HCT116 (cell line): ENCODE measurements at regions not wholly inside any gene's neighbourhood (a gene's known extent, or its start where the extent isn't known, plus 50 kb on each side); places are given as distances from the start of the nearest gene placed in this dataset.

Experiments
- ATAC-seq: fragments of 200-7000 bp; cut with Tn5 transposase; 2 replicates; pipeline ENCODE4 v1.9.1; 2020; ENCODE audit warnings: mild to moderate bottlenecking, moderate library complexity
- BruUV-seq: library from RNA; stranded (reverse); fragments of 400-500 nt; replicated peaks from 2 replicates; lab custom pipeline; 2021; lab: Mats Ljungman, UMichigan
- CTCF ChIA-PET: fragments of 300-600 bp; sonication (Branson Sonifier 250); formaldehyde crosslinking; loops from one replicate; lab custom pipeline; 2021; ENCODE audit warnings: antibody characterized with exemption; lab: Charles Lee
- POLR2A ChIA-PET: fragments of 300-600, 350-600 bp; sonication (Branson Sonifier 250); formaldehyde crosslinking; loops from one replicate; lab custom pipeline; 2021; ENCODE audit warnings: antibody characterized with exemption; lab: Charles Lee
- RAD21 ChIA-PET, 2 experiments: fragments of 300-600 bp; sonication (Branson Sonifier 250); formaldehyde crosslinking; loops; one replicate each; lab custom pipeline; 2023; ENCODE audit warnings: low total read pairs in 2 of 2; ENCODE audit not compliant: uncharacterized antibody in 2 of 2, unreplicated experiment in 2 of 2, low non-redundant PET in 1 of 2; lab: Charles Lee
- DNase-seq: peaks from one replicate; pipeline ENCODE4 v3.0.0-alpha.2; 2010; ENCODE audit warnings: low read depth, low spot score
- H2AFZ ChIP-seq: fragments of 200-600 bp; shearing (Covaris generic), sonication (generic); 2 replicates; pipeline ENCODE4 v1.6.1; 2017; ENCODE audit warnings: low read depth, mixed run types, mixed read lengths, antibody characterized with exemption, low read length; ENCODE audit not compliant: poor library complexity, severe bottlenecking
- H3K27ac ChIP-seq: 2 replicates; pipeline ENCODE4 v1.5.1; 2012; ENCODE audit warnings: low read depth, low read length
- H3K27me3 ChIP-seq: fragments of 200-600 bp; sonication (generic); 2 replicates; pipeline ENCODE4 v1.6.1; 2016; ENCODE audit warnings: mixed run types, low read length, mixed read lengths; ENCODE audit not compliant: insufficient read depth
- H3K36me3 ChIP-seq, 2 experiments: fragments of 200-500 bp in 1 of 2; fragments of 200-600 bp in 1 of 2; sonication (Bioruptor generic) in 1 of 2; sonication (generic) in 1 of 2; 2 replicates each; pipeline versions ENCODE4 v1.5.1 to v1.6.1; 2014 to 2016; ENCODE audit warnings: low read length in 2 of 2, inconsistent platforms in 1 of 2, mixed read lengths in 1 of 2, mixed run types in 1 of 2; ENCODE audit not compliant: insufficient read depth in 2 of 2, control insufficient read depth in 1 of 2
- H3K4me1 ChIP-seq, 2 experiments: fragments of 200-600 bp in 1 of 2; sonication (generic) in 1 of 2; 2 replicates each; pipeline versions ENCODE4 v1.5.1 to v1.6.1; 2012 to 2017; ENCODE audit warnings: low read length in 2 of 2, inconsistent platforms in 1 of 2, mild to moderate bottlenecking in 1 of 2, mixed read lengths in 1 of 2, mixed run types in 1 of 2, moderate library complexity in 1 of 2; ENCODE audit not compliant: insufficient read depth in 2 of 2, control insufficient read depth in 1 of 2
- H3K4me2 ChIP-seq: fragments of 200-600 bp; sonication (generic); 2 replicates; pipeline ENCODE4 v1.6.1; 2017; ENCODE audit warnings: mixed run types, low read length, mixed read lengths
- H3K4me3 ChIP-seq, 2 experiments: fragments of 200-600 bp in 1 of 2; sonication (generic) in 1 of 2; replicated peaks in 1 of 2; 2 replicates each; pipeline ENCODE4 v1.5.1; 2011 to 2016; ENCODE audit warnings: low read length in 2 of 2, control low read depth in 1 of 2, low read depth in 1 of 2, mild to moderate bottlenecking in 1 of 2, mixed read lengths in 1 of 2, mixed run types in 1 of 2
- H3K79me2 ChIP-seq: fragments of 200-600 bp; sonication (generic); 2 replicates; pipeline ENCODE4 v1.6.1; 2017; ENCODE audit warnings: mild to moderate bottlenecking, mixed run types, low read length, moderate library complexity, mixed read lengths; ENCODE audit not compliant: insufficient read depth
- H3K9ac ChIP-seq: fragments of 200-600 bp; sonication (generic); 2 replicates; pipeline ENCODE4 v1.6.1; 2016; ENCODE audit warnings: low read length, mixed read lengths
- H3K9me2 ChIP-seq: fragments of 200-600 bp; sonication (generic), shearing (Covaris generic); 2 replicates; pipeline ENCODE4 v1.6.1; 2017; ENCODE audit warnings: mixed run types, mild to moderate bottlenecking, moderate library complexity; ENCODE audit not compliant: insufficient read depth
- H3K9me3 ChIP-seq, 2 experiments: fragments of 200-500 bp in 1 of 2; fragments of 200-600 bp in 1 of 2; sonication (Bioruptor generic) in 1 of 2; sonication (generic) in 1 of 2; 2 replicates each; pipeline ENCODE4 v1.6.1; 2014 to 2017; ENCODE audit warnings: low read length in 2 of 2, mixed read lengths in 2 of 2, inconsistent platforms in 1 of 2, low read depth in 1 of 2, mild to moderate bottlenecking in 1 of 2, mixed run types in 1 of 2, moderate library complexity in 1 of 2; ENCODE audit not compliant: control insufficient read depth in 1 of 2, insufficient read depth in 1 of 2
- H4K20me1 ChIP-seq: fragments of 200-600 bp; sonication (generic), shearing (Covaris generic); 2 replicates; pipeline ENCODE4 v1.6.1; 2017; ENCODE audit warnings: mixed run types, mild to moderate bottlenecking, moderate library complexity; ENCODE audit not compliant: insufficient read depth
- ELF1 ChIP-seq: IDR thresholded peaks from 2 replicates; pipeline ENCODE4 v1.6.1; 2012; ENCODE audit warnings: low read depth, borderline replicate concordance
- EZH2phosphoT487 ChIP-seq: fragments of 200-600 bp; IDR thresholded peaks from 2 replicates; pipeline ENCODE4 v1.6.1; 2018; ENCODE audit warnings: antibody characterized with exemption, borderline replicate concordance
- FOSL1 ChIP-seq: IDR thresholded peaks from 2 replicates; pipeline ENCODE4 v1.6.1; 2012; ENCODE audit warnings: low read depth
- JUND ChIP-seq: IDR thresholded peaks from 2 replicates; pipeline ENCODE4 v1.6.1; 2012
- POLR2A ChIP-seq: IDR thresholded peaks from 2 replicates; pipeline ENCODE4 v1.7.0; 2011; ENCODE audit warnings: borderline replicate concordance; ENCODE audit not compliant: insufficient read depth, insufficient read length; ENCODE audit errors: extremely low read depth
- RAD21 ChIP-seq: IDR thresholded peaks from 2 replicates; pipeline ENCODE4 v1.6.1; 2012; ENCODE audit warnings: low read depth, mild to moderate bottlenecking
- SIN3A ChIP-seq: IDR thresholded peaks from 2 replicates; pipeline ENCODE4 v1.6.1; 2012; ENCODE audit warnings: low read depth
- SRF ChIP-seq: IDR thresholded peaks from 2 replicates; pipeline ENCODE4 v1.6.1; 2012; ENCODE audit warnings: low read depth
- YY1 ChIP-seq: IDR thresholded peaks from 2 replicates; pipeline ENCODE4 v1.6.1; 2011; ENCODE audit warnings: low read length, low read depth, moderate library complexity, mild to moderate bottlenecking; ENCODE audit not compliant: insufficient replicate concordance; ENCODE audit errors: extremely low read depth
- ZFX ChIP-seq: fragments of 450-650 bp; IDR thresholded peaks from 2 replicates; pipeline ENCODE4 v1.6.1; 2017
- intact Hi-C: fragments of 100-400 bp; cut with micrococcal nuclease; formaldehyde crosslinking; loops from 2 replicates; pipeline ENCODE4 v1.10.0; 2022
- TF ChIP-seq, protein P1 (sequence below), 3 experiments: fragments of 200-600 bp in 1 of 3; sonication (generic) in 1 of 3; IDR thresholded peaks in 2 of 3; conservative IDR thresholded peaks in 1 of 3; 2 replicates each; pipeline ENCODE4 v1.5.1; 2012 to 2017; ENCODE audit warnings: low read depth in 2 of 3, low read length in 2 of 3, antibody characterized with exemption in 1 of 3, borderline replicate concordance in 1 of 3, control low read depth in 1 of 3, mild to moderate bottlenecking in 1 of 3, mixed read lengths in 1 of 3, mixed run types in 1 of 3, moderate library complexity in 1 of 3; ENCODE audit not compliant: insufficient read depth in 1 of 3
- TF ChIP-seq, protein P2 (sequence below): IDR thresholded peaks from 2 replicates; pipeline ENCODE4 v1.6.1; 2012
- TF ChIP-seq, protein P3 (sequence below): IDR thresholded peaks from 2 replicates; pipeline ENCODE4 v1.6.1; 2011; ENCODE audit warnings: mild to moderate bottlenecking, low read length, moderate library complexity; ENCODE audit not compliant: insufficient replicate concordance; ENCODE audit errors: extremely low read depth

DNA sequence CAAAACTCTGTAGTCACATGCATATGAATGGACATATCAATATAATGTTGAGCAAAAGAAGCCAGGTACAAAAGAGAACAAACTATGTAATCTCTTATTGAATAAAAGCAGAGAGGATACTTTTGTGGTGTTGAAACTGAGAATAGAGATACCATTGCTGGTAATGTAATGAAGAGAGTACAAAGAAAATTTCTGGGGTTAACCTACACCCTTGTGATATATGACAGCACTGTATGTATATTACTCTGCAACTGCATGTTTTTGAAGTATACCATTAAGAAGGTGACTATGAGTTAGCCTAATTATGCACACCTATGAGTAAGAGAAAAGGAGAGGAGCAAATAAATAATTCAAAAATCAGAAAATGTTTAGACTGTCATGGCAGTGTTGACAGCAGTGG is 268.8 kb upstream of the DEFB112 start:
- ATAC-seq (no peak), DNase-seq (no peak)
- BruUV-seq = no TSS peak
- ChIA-PET RAD21 (no interaction called here), CTCF (no interaction called here), POLR2A (no interaction called here)
- Histone ChIP-seq H3K36me3 (no peaks in the 10 kb centered on the region), H2AFZ (no peak overlapping the region), H3K79me2 (no peaks in the 10 kb centered on the region), H3K4me3 (no peak overlapping the region), H3K9me2 (no peaks in the 10 kb centered on the region), H4K20me1 (no peaks in the 10 kb centered on the region), H3K4me2 (no peak overlapping the region), H3K27ac (no peak overlapping the region), H3K27me3 (no peaks in the 10 kb centered on the region), H3K4me1 (no peaks in the 10 kb centered on the region), H3K9ac (no peak overlapping the region), H3K9me3 (peaks cover 0 to 8% of the 10 kb centered on the region in 2 experiments; a peak in 2 of 4 replicates)
- TF ChIP-seq, protein P1, sequence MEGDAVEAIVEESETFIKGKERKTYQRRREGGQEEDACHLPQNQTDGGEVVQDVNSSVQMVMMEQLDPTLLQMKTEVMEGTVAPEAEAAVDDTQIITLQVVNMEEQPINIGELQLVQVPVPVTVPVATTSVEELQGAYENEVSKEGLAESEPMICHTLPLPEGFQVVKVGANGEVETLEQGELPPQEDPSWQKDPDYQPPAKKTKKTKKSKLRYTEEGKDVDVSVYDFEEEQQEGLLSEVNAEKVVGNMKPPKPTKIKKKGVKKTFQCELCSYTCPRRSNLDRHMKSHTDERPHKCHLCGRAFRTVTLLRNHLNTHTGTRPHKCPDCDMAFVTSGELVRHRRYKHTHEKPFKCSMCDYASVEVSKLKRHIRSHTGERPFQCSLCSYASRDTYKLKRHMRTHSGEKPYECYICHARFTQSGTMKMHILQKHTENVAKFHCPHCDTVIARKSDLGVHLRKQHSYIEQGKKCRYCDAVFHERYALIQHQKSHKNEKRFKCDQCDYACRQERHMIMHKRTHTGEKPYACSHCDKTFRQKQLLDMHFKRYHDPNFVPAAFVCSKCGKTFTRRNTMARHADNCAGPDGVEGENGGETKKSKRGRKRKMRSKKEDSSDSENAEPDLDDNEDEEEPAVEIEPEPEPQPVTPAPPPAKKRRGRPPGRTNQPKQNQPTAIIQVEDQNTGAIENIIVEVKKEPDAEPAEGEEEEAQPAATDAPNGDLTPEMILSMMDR (IDR thresholded peaks at IDR 0.05 in 2 of 3, conservative IDR thresholded peaks at IDR 0.05 in 1 of 3; ENCODE audit: borderline replicate concordance in 1 of 3, insufficient read depth in 1 of 3, low read depth in 2 of 3, low read length in 2 of 3) = no peak
- TF ChIP-seq ZFX (no peak), SIN3A (no peak), POLR2A (no peak), EZH2phosphoT487 (no peak), YY1 (no peak)
- TF ChIP-seq, protein P2, sequence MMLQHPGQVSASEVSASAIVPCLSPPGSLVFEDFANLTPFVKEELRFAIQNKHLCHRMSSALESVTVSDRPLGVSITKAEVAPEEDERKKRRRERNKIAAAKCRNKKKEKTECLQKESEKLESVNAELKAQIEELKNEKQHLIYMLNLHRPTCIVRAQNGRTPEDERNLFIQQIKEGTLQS = no peak
- intact Hi-C loops = no loop called here

DNA sequence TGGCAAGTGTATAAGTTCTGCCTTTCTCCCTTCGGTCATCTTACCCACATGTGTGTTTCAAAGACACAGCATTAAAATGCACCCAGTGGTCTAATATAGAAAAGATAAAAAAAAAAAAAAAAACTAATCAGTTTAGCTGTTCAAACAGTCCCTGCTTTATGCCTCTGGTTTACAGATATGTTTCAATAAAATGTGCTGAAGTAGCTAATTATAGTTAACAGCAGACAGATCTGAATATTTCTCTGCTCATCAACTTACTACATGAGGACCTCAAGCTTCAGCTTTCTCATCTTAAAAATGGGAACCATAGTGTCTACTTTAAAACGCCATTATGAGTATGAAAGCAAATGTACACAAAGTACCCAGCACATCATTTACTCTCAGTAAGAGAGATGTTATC is 280.6 kb upstream of the DEFB112 start:
- H3K9me3 ChIP-seq = peaks cover 0 to 18% of the 10 kb centered on the region in 2 experiments; a peak in 1 of 4 replicates
- H3K4me1 ChIP-seq = no peaks in the 10 kb centered on the region
- DNase-seq (no peak), ATAC-seq (no peak)
- no TSS peak for BruUV-seq
- no peaks in the 10 kb centered on the region for H4K20me1 ChIP-seq
- H2AFZ ChIP-seq = no peak overlapping the region
- RAD21 ChIA-PET = no interaction called here
- intact Hi-C loops = no loop called here
- no peaks in the 10 kb centered on the region for H3K27me3 ChIP-seq
- no peak overlapping the region for H3K4me3 ChIP-seq
- H3K4me2 ChIP-seq = no peak overlapping the region
- no peak overlapping the region for H3K9ac ChIP-seq
- POLR2A ChIA-PET = no interaction called here
- no peak overlapping the region for H3K27ac ChIP-seq
- no peaks in the 10 kb centered on the region for H3K79me2 ChIP-seq
- H3K36me3 ChIP-seq = no peaks in the 10 kb centered on the region
- no peaks in the 10 kb centered on the region for H3K9me2 ChIP-seq
- CTCF ChIA-PET = no interaction called here
- TF ChIP-seq POLR2A (no peak), RAD21 (no peak), SRF (no peak), JUND (no peak), ELF1 (no peak), SIN3A (no peak), FOSL1 (no peak)
- TF ChIP-seq, protein P1 (IDR thresholded peaks at IDR 0.05 in 2 of 3, conservative IDR thresholded peaks at IDR 0.05 in 1 of 3; ENCODE audit: borderline replicate concordance in 1 of 3, insufficient read depth in 1 of 3, low read depth in 2 of 3, low read length in 2 of 3) = no peak
- TF ChIP-seq, protein P3, sequence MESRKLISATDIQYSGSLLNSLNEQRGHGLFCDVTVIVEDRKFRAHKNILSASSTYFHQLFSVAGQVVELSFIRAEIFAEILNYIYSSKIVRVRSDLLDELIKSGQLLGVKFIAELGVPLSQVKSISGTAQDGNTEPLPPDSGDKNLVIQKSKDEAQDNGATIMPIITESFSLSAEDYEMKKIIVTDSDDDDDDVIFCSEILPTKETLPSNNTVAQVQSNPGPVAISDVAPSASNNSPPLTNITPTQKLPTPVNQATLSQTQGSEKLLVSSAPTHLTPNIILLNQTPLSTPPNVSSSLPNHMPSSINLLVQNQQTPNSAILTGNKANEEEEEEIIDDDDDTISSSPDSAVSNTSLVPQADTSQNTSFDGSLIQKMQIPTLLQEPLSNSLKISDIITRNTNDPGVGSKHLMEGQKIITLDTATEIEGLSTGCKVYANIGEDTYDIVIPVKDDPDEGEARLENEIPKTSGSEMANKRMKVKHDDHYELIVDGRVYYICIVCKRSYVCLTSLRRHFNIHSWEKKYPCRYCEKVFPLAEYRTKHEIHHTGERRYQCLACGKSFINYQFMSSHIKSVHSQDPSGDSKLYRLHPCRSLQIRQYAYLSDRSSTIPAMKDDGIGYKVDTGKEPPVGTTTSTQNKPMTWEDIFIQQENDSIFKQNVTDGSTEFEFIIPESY = no peak
- TF ChIP-seq, protein P2 = no peak
